SHP77 (cell line): ENCODE measurements at regions not wholly inside any gene's neighbourhood (a gene's known extent, or its start where the extent isn't known, plus 50 kb on each side); places are given as distances from the start of the nearest gene placed in this dataset.
"Not testable (repeated sequence)": the region's sequence is repeated elsewhere in the genome, so short reads cannot be mapped to it uniquely, and the experiment has no call there.

Experiments used
- DNase-seq, 2 experiments: peaks; one replicate each; lab custom pipeline; 2025; lab: John Stamatoyannopoulos, UW

- DNase-seq, result no peak
These were observed 115.9 kb upstream of the EEPD1 start for GRCh38 chr7:36037121-36037662.

GRCh38 chr7:36038063-36038721 is 114.9 kb upstream of the EEPD1 start:
- no peak for DNase-seq

- DNase-seq, result no peak
These were observed 113.8 kb upstream of the EEPD1 start for GRCh38 chr7:36039243-36039642.

- DNase-seq, result no peak
These were observed 113.4 kb upstream of the EEPD1 start for GRCh38 chr7:36039671-36040070.

- DNase-seq, result no peak
These were observed 112.4 kb upstream of the EEPD1 start for GRCh38 chr7:36040679-36041078.

- DNase-seq, result no peak
These were observed 108.8 kb upstream of the EEPD1 start for GRCh38 chr7:36044101-36044892.

- DNase-seq, result no peak
These were observed 107.7 kb upstream of the EEPD1 start for GRCh38 chr7:36045326-36045725.

- no peak for DNase-seq
These were observed 107.2 kb upstream of the EEPD1 start for GRCh38 chr7:36045830-36046341.

GRCh38 chr7:36047091-36047658 is 105.9 kb upstream of the EEPD1 start:
- DNase-seq, result no peak

- DNase-seq, result no peak
These were observed 104.7 kb upstream of the EEPD1 start for GRCh38 chr7:36048141-36048901.

- no peak for DNase-seq
These were observed 104.2 kb upstream of the EEPD1 start for GRCh38 chr7:36048902-36049240.

GRCh38 chr7:36051501-36051900 is 101.6 kb upstream of the EEPD1 start:
- DNase-seq, result no peak

- DNase-seq, result no peak
These were observed 99.5 kb upstream of the EEPD1 start for GRCh38 chr7:36053589-36053988.

- no peak for DNase-seq
These were observed 98.4 kb upstream of the EEPD1 start for GRCh38 chr7:36054637-36055036.

GRCh38 chr7:36055207-36055606 is 97.8 kb upstream of the EEPD1 start:
- DNase-seq, result no peak

- DNase-seq, result no peak
These were observed 95.7 kb upstream of the EEPD1 start for GRCh38 chr7:36057323-36057722.

GRCh38 chr7:36058020-36058592 is 94.9 kb upstream of the EEPD1 start:
- no peak for DNase-seq

GRCh38 chr7:36060388-36060787 is 92.7 kb upstream of the EEPD1 start:
- DNase-seq, result not testable (repeated sequence)

GRCh38 chr7:36062154-36062815 is 90.8 kb upstream of the EEPD1 start:
- no peak for DNase-seq

- DNase-seq, result no peak
These were observed 88.4 kb upstream of the EEPD1 start for GRCh38 chr7:36064676-36065075.
